Right atrium auricular region (tissue), 2 donors: ENCODE measurements at regions not wholly inside any gene's neighbourhood (a gene's known extent, or its start where the extent isn't known, plus 50 kb on each side); places are given as distances from the start of the nearest gene placed in this dataset.

Source experiments
- DNase-seq: peaks from one replicate; pipeline ENCODE4 v3.0.0-alpha.2; 2019; ENCODE audit warnings: low spot score
- H3K27ac ChIP-seq, 2 donors: fragments of 200-600 bp; sonication (generic); 1 replicate in 1 of 2; 2 replicates in 1 of 2; pipeline ENCODE4 v1.5.1; 2016 to 2019
- H3K27me3 ChIP-seq, 2 donors: fragments of 200-600 bp; sonication (generic); one replicate each; pipeline versions ENCODE4 v1.5.1 to v1.6.0; 2017 to 2019
- H3K36me3 ChIP-seq: fragments of 200-600 bp; sonication (generic); one replicate; pipeline ENCODE4 v1.5.1; 2016
- H3K4me1 ChIP-seq, 2 donors: fragments of 200-600 bp; sonication (generic); one replicate each; pipeline versions ENCODE4 v1.5.1 to v1.6.0; 2017 to 2019
- H3K4me3 ChIP-seq, 2 donors: fragments of 200-600 bp; sonication (generic); 1 replicate in 1 of 2; 2 replicates in 1 of 2; pipeline ENCODE4 v1.5.1; 2017 to 2019; ENCODE audit warnings: mild to moderate bottlenecking in 1 of 2, moderate library complexity in 1 of 2
- H3K9me3 ChIP-seq, 2 donors: fragments of 200-600 bp; sonication (generic); one replicate each; pipeline ENCODE4 v1.5.1; 2019
- TF ChIP-seq, protein P1 (sequence below), 2 donors: fragments of 200-600 bp; sonication (generic); IDR thresholded peaks; one replicate each; pipeline ENCODE4 v1.5.1; 2019; ENCODE audit warnings: antibody characterized with exemption in 2 of 2

DNA sequence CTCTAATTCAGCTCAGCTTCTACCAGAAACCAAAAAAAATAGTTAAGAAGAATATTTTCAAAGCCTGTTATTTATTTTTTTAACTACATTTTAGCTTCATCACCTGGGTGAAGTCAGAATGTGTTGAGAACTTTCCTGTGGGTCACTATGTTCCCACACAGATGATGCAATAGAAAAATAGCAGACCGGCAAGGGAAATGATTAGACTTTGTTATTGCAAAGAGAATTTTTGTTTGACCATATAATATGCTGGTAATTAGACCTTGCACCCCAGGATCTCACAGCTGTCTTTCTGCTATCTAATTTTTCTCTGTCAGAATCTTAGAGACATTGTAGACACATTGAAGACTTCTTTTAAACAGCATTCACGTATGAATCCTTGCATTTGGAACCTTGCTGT lies 299.3 kb downstream of the TBX15 start:
- no peak overlapping the region for H3K4me3 ChIP-seq
- no peaks in the 10 kb centered on the region for H3K4me1 ChIP-seq
- H3K27ac ChIP-seq: no peak overlapping the region
- no peak for DNase-seq
- no peaks in the 10 kb centered on the region for H3K27me3 ChIP-seq
- H3K36me3 ChIP-seq: no peaks in the 10 kb centered on the region
- TF ChIP-seq, protein P1, sequence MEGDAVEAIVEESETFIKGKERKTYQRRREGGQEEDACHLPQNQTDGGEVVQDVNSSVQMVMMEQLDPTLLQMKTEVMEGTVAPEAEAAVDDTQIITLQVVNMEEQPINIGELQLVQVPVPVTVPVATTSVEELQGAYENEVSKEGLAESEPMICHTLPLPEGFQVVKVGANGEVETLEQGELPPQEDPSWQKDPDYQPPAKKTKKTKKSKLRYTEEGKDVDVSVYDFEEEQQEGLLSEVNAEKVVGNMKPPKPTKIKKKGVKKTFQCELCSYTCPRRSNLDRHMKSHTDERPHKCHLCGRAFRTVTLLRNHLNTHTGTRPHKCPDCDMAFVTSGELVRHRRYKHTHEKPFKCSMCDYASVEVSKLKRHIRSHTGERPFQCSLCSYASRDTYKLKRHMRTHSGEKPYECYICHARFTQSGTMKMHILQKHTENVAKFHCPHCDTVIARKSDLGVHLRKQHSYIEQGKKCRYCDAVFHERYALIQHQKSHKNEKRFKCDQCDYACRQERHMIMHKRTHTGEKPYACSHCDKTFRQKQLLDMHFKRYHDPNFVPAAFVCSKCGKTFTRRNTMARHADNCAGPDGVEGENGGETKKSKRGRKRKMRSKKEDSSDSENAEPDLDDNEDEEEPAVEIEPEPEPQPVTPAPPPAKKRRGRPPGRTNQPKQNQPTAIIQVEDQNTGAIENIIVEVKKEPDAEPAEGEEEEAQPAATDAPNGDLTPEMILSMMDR (IDR thresholded peaks at IDR 0.05): no peak
- no peaks in the 10 kb centered on the region for H3K9me3 ChIP-seq

DNA sequence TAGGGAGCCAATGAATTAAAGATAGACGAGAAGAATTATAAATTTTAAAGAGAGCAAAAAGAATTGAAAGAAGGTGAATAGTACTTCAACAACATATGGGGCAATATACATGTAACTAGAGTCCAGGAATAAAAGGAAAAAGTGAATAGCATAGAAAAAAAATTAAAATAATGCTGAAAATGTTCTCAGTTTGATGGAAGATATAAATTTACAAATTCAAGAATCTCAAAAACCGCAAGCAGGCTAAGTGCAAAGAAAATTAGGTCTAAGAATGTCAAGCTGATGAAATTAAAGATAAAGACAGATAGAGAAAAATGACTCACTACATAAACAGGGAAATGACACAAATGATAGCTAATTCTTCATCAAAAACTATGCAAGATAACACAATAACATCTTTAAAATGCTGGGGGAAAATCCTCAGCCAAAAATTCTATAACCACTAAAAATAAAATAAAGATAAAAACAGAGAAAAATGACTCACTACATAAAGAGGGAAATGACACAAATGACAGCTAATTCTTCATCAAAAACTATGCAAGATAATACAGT lies 326.3 kb downstream of the TBX15 start:
- no peak overlapping the region for H3K27ac ChIP-seq
- peaks cover 0 to 4% of the 10 kb centered on the region in 2 donors for H3K4me1 ChIP-seq
- no peaks in the 10 kb centered on the region for H3K9me3 ChIP-seq
- no peaks in the 10 kb centered on the region for H3K36me3 ChIP-seq
- no peak overlapping the region for H3K4me3 ChIP-seq
- no peaks in the 10 kb centered on the region for H3K27me3 ChIP-seq
- DNase-seq: no peak
- TF ChIP-seq, protein P1 (IDR thresholded peaks at IDR 0.05): no peak

DNA sequence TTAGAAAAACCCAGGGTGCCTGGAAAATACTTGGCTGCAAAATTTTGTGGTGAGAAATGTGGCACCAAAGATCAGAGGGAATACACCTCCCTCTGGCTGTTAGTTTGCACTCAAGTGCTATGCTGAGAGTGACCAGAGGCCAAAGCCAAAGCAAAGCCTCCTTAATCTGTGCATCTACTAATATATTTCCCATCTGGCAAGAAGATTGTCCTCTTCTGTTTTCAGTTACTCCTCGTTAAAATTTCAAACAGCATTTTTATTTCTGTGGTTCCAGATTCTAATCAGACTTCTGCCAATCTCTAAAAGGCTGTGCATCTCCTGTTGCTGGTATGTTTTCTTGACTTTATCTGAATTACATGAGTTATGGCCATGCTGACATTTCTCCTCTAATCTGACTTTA lies 327.4 kb downstream of the TBX15 start:
- no peak for DNase-seq
- Histone ChIP-seq H3K36me3 (no peaks in the 10 kb centered on the region), H3K4me1 (peaks cover 0 to 4% of the 10 kb centered on the region in 2 donors), H3K9me3 (no peaks in the 10 kb centered on the region), H3K27me3 (no peaks in the 10 kb centered on the region), H3K4me3 (no peak overlapping the region), H3K27ac (no peak overlapping the region)
- TF ChIP-seq, protein P1 (IDR thresholded peaks at IDR 0.05): no peak

DNA sequence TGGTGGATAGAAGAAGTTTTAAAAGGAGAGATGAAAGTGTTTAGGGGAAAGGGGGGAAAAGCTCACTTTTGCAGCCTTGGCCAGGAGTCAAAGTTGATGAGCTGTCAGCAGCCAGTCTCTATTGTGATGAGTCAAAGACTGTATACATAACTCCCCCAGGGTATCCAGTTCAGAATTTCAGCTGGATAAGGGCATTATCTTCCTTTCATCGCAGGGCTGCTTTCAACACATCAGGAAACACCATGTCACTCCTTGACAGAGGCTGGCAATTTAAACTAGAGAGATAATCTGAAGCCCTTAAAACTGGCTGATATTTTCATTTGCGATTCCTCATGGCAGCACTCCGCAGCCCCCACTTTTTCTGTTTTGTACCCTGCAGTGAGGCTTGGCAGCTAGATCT lies 328.5 kb downstream of the TBX15 start:
- H3K27ac ChIP-seq: no peak overlapping the region
- no peaks in the 10 kb centered on the region for H3K9me3 ChIP-seq
- no peaks in the 10 kb centered on the region for H3K27me3 ChIP-seq
- peaks cover 0 to 4% of the 10 kb centered on the region in 2 donors for H3K4me1 ChIP-seq
- DNase-seq: no peak
- H3K4me3 ChIP-seq: no peak overlapping the region
- no peaks in the 10 kb centered on the region for H3K36me3 ChIP-seq
- TF ChIP-seq, protein P1 (IDR thresholded peaks at IDR 0.05): no peak

DNA sequence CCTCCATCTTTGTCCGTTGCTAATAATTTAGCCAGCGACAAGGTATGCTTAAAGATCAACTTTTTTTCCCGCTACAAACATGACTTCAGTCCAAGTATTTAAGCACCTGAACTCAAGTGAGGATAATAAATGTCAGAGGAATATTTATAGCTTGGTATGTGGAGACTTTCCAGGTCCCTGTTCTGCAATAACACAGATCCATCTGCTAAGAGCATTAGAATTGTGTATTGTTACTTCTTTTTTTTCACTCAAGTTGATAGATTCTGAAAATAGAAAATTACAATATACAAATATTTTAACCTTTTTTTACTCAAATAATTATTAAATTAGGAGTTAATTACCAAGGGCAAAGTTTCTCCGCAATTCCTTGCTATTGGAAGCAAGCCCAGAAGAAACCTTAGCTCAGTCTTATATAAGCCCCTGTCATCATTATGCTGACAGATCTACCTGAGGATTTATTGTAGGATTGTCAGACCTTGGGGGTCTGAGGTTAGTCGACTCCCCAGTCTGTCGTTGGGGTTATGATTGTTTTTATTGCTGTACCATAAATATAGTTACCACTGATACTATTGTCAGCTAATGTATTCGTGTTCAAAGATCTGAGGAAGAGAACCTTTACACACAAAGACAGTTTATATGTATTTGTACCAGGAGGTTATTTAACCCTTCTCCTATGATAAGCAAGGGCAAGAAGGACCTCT lies 337.9 kb downstream of the TBX15 start:
- Histone ChIP-seq H3K36me3 (no peaks in the 10 kb centered on the region), H3K27me3 (no peaks in the 10 kb centered on the region), H3K4me3 (no peak overlapping the region), H3K9me3 (no peaks in the 10 kb centered on the region), H3K4me1 (no peaks in the 10 kb centered on the region), H3K27ac (no peak overlapping the region)
- TF ChIP-seq, protein P1 (IDR thresholded peaks at IDR 0.05): no peak
- no peak for DNase-seq
